WTC11 (cell line): ENCODE measurements at regions not wholly inside any gene's neighbourhood (a gene's known extent, or its start where the extent isn't known, plus 50 kb on each side); places are given as distances from the start of the nearest gene placed in this dataset.

Source experiments
- ATAC-seq: fragments of 200-7000 bp; cut with Tn5 transposase; 2 replicates; pipeline ENCODE4 v1.10.0; 2021; ENCODE audit warnings: mild to moderate bottlenecking, moderate library complexity
- CTCF ChIA-PET: fragments of 300-600 bp; sonication (Branson Sonifier 250); formaldehyde crosslinking; loops from one replicate; lab custom pipeline; 2021; ENCODE audit warnings: antibody characterized with exemption; lab: Charles Lee
- POLR2A ChIA-PET: fragments of 350-600 bp; sonication (Branson Sonifier 250); formaldehyde crosslinking; loops from one replicate; lab custom pipeline; 2021; ENCODE audit warnings: antibody characterized with exemption; lab: Charles Lee
- DNase-seq: peaks from one replicate; pipeline ENCODE4 v3.0.0; 2021; ENCODE audit warnings: low spot score
- H3K27ac Mint-ChIP-seq: 2 replicates; pipeline ENCODE4 v1.8.0; 2021; ENCODE audit warnings: mixed read lengths
- H3K27me3 Mint-ChIP-seq: 2 replicates; pipeline ENCODE4 v1.8.0; 2021; ENCODE audit warnings: low read depth, mild to moderate bottlenecking, moderate library complexity, mixed read lengths
- H3K36me3 Mint-ChIP-seq: 2 replicates; pipeline ENCODE4 v1.8.0; 2021; ENCODE audit warnings: mixed read lengths
- H3K4me1 Mint-ChIP-seq: 2 replicates; pipeline ENCODE4 v1.8.0; 2022; ENCODE audit warnings: mixed read lengths
- H3K4me3 Mint-ChIP-seq: 2 replicates; pipeline ENCODE4 v1.8.0; 2021; ENCODE audit warnings: mild to moderate bottlenecking, moderate library complexity, mixed read lengths
- H3K9me3 Mint-ChIP-seq: 2 replicates; pipeline ENCODE4 v1.8.0; 2021; ENCODE audit warnings: mixed read lengths
- CBFB ChIP-seq: sonication (generic); formaldehyde crosslinking; IDR thresholded peaks from 2 replicates; pipeline ENCODE4 v1.8.1; 2022; ENCODE audit warnings: mild to moderate bottlenecking, low read depth, missing genetic modification reagents
- ETV6 ChIP-seq: sonication (generic); formaldehyde crosslinking; IDR thresholded peaks from 2 replicates; pipeline ENCODE4 v1.8.1; 2022; ENCODE audit warnings: mild to moderate bottlenecking, missing genetic modification reagents
- FOXJ3 ChIP-seq: sonication (generic); formaldehyde crosslinking; IDR thresholded peaks from 2 replicates; pipeline ENCODE4 v1.9.0; 2021; ENCODE audit warnings: missing genetic modification reagents, mild to moderate bottlenecking, borderline replicate concordance
- FOXP1 ChIP-seq: sonication (generic); formaldehyde crosslinking; IDR thresholded peaks from 2 replicates; pipeline ENCODE4 v1.8.0; 2022; ENCODE audit warnings: missing genetic modification reagents, mild to moderate bottlenecking, moderate library complexity, borderline replicate concordance
- FOXP4 ChIP-seq: sonication (generic); formaldehyde crosslinking; IDR thresholded peaks from 2 replicates; pipeline ENCODE4 v1.8.0; 2022; ENCODE audit warnings: mild to moderate bottlenecking, missing genetic modification reagents
- GRHL2 ChIP-seq: fragments of 250-450 bp; sonication (Bioruptor Pico); IDR thresholded peaks from 2 replicates; pipeline ENCODE4 v1.8.0; 2022; ENCODE audit warnings: mild to moderate bottlenecking, moderate library complexity; ENCODE audit not compliant: insufficient replicate concordance, severe bottlenecking
- GTF2I ChIP-seq: fragments of 250-450 bp; sonication (Bioruptor Pico); conservative IDR thresholded peaks from 2 replicates; pipeline ENCODE4 v1.4.0; 2021; ENCODE audit warnings: mild to moderate bottlenecking
- KAT7 ChIP-seq: sonication (generic); formaldehyde crosslinking; IDR thresholded peaks from 2 replicates; pipeline ENCODE4 v1.8.1; 2023; ENCODE audit warnings: missing genetic modification reagents, mild to moderate bottlenecking, borderline replicate concordance
- OVOL2 ChIP-seq: fragments of 250-450 bp; sonication (Bioruptor Pico); IDR thresholded peaks from 2 replicates; pipeline ENCODE4 v1.9.0; 2021; ENCODE audit warnings: mild to moderate bottlenecking, borderline replicate concordance
- PRRX2 ChIP-seq: fragments of 250-450 bp; sonication (Bioruptor Pico); IDR thresholded peaks from 2 replicates; pipeline ENCODE4 v1.8.0; 2021; ENCODE audit warnings: mild to moderate bottlenecking
- SMAD4 ChIP-seq: sonication (generic); formaldehyde crosslinking; IDR thresholded peaks from 2 replicates; pipeline ENCODE4 v1.8.0; 2022; ENCODE audit warnings: mild to moderate bottlenecking, missing genetic modification reagents
- ZBTB21 ChIP-seq: sonication (generic); formaldehyde crosslinking; IDR thresholded peaks from 2 replicates; pipeline ENCODE4 v1.8.1; 2023; ENCODE audit warnings: mild to moderate bottlenecking, missing genetic modification reagents, borderline replicate concordance
- ZNF121 ChIP-seq: sonication (generic); formaldehyde crosslinking; IDR thresholded peaks from 2 replicates; pipeline ENCODE4 v1.8.0; 2023; ENCODE audit warnings: missing genetic modification reagents
- ZNF219 ChIP-seq: sonication (generic); formaldehyde crosslinking; IDR thresholded peaks from 2 replicates; pipeline ENCODE4 v1.8.0; 2023; ENCODE audit warnings: missing genetic modification reagents, mild to moderate bottlenecking, borderline replicate concordance
- ZNF416 ChIP-seq: fragments of 250-450 bp; sonication (Bioruptor Pico); IDR thresholded peaks from 2 replicates; pipeline ENCODE4 v1.9.0; 2021; ENCODE audit warnings: mild to moderate bottlenecking, inconsistent platforms
- ZNF512 ChIP-seq: sonication (generic); formaldehyde crosslinking; IDR thresholded peaks from 2 replicates; pipeline ENCODE4 v1.8.1; 2022; ENCODE audit warnings: missing genetic modification reagents, borderline replicate concordance
- TF ChIP-seq, protein P1 (sequence below): sonication (generic); formaldehyde crosslinking; IDR thresholded peaks from 2 replicates; pipeline ENCODE4 v1.8.1; 2023; ENCODE audit warnings: mild to moderate bottlenecking, missing genetic modification reagents, borderline replicate concordance
- TF ChIP-seq, protein P2 (sequence below): sonication (generic); formaldehyde crosslinking; IDR thresholded peaks from 2 replicates; pipeline ENCODE4 v1.8.0; 2022; ENCODE audit warnings: mild to moderate bottlenecking, missing genetic modification reagents
- TF ChIP-seq, protein P3 (sequence below): sonication (generic); formaldehyde crosslinking; IDR thresholded peaks from 2 replicates; pipeline ENCODE4 v1.8.1; 2022; ENCODE audit warnings: low read depth, mild to moderate bottlenecking, moderate library complexity, missing genetic modification reagents, borderline replicate concordance

DNA sequence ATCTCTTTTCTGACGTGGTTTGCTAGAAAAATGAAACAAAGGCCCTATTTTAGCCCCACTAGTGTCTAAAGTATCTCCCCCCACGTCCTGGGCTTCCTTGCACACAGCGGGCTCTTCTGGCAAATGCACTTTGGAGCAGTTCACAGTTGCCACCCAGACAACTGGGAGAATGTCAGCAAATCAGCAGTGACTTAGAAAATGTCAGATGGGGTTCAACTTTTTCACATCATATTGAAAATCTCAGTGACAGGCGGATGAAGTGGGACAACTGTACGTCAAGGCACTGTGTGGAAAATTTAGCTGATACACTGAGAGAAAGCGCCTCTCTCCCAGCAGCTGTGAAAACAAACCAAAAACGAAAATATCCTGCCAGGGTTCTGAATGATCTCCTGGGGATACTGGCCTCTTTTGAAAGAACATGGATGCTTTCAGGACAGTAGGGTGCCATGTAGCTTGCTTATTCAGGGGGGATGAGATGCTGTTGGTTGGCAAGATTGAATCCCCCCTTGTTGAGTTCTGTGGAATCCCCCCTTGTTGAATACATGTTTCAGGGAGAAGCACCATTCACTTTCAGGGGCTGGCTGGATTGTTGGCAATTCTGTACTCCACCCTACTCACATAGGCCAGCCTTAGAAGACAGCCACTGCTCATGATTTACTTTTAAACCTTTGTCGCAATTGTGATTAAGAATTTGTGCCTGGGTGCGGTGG is 372.8 kb upstream of the CELF2 start:
- Mint-ChIP-seq H3K27ac (no peak overlapping the region), H3K9me3 (peaks cover 7% of the 10 kb centered on the region; the same call in 1 of the 2 replicates), H3K4me1 (peaks cover 56% of the 10 kb centered on the region), H3K4me3 (no peak overlapping the region)
- CTCF ChIA-PET = no interaction called here
- TF ChIP-seq OVOL2 (CRISPR knock-in tag) = no peak
- TF ChIP-seq ZBTB21 (CRISPR knock-in tag) = no peak
- no peak for TF ChIP-seq GRHL2 (CRISPR knock-in tag)
- TF ChIP-seq ZNF121 (CRISPR knock-in tag) = no peak
- TF ChIP-seq SMAD4 = no peak
- TF ChIP-seq, protein P1, sequence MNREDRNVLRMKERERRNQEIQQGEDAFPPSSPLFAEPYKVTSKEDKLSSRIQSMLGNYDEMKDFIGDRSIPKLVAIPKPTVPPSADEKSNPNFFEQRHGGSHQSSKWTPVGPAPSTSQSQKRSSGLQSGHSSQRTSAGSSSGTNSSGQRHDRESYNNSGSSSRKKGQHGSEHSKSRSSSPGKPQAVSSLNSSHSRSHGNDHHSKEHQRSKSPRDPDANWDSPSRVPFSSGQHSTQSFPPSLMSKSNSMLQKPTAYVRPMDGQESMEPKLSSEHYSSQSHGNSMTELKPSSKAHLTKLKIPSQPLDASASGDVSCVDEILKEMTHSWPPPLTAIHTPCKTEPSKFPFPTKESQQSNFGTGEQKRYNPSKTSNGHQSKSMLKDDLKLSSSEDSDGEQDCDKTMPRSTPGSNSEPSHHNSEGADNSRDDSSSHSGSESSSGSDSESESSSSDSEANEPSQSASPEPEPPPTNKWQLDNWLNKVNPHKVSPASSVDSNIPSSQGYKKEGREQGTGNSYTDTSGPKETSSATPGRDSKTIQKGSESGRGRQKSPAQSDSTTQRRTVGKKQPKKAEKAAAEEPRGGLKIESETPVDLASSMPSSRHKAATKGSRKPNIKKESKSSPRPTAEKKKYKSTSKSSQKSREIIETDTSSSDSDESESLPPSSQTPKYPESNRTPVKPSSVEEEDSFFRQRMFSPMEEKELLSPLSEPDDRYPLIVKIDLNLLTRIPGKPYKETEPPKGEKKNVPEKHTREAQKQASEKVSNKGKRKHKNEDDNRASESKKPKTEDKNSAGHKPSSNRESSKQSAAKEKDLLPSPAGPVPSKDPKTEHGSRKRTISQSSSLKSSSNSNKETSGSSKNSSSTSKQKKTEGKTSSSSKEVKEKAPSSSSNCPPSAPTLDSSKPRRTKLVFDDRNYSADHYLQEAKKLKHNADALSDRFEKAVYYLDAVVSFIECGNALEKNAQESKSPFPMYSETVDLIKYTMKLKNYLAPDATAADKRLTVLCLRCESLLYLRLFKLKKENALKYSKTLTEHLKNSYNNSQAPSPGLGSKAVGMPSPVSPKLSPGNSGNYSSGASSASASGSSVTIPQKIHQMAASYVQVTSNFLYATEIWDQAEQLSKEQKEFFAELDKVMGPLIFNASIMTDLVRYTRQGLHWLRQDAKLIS (CRISPR knock-in tag) = no peak
- no peak for TF ChIP-seq PRRX2 (CRISPR knock-in tag)
- no peak for TF ChIP-seq ZNF512 (CRISPR knock-in tag)
- TF ChIP-seq FOXP1 = no peak
- no peak for TF ChIP-seq CBFB
- TF ChIP-seq ZNF416 (CRISPR knock-in tag) = no peak
- TF ChIP-seq, protein P2, sequence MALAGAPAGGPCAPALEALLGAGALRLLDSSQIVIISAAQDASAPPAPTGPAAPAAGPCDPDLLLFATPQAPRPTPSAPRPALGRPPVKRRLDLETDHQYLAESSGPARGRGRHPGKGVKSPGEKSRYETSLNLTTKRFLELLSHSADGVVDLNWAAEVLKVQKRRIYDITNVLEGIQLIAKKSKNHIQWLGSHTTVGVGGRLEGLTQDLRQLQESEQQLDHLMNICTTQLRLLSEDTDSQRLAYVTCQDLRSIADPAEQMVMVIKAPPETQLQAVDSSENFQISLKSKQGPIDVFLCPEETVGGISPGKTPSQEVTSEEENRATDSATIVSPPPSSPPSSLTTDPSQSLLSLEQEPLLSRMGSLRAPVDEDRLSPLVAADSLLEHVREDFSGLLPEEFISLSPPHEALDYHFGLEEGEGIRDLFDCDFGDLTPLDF = no peak
- TF ChIP-seq ZNF219 = no peak
- no peak for TF ChIP-seq KAT7 (CRISPR knock-in tag)
- TF ChIP-seq FOXP4 (CRISPR knock-in tag) = no peak
- TF ChIP-seq, protein P3, sequence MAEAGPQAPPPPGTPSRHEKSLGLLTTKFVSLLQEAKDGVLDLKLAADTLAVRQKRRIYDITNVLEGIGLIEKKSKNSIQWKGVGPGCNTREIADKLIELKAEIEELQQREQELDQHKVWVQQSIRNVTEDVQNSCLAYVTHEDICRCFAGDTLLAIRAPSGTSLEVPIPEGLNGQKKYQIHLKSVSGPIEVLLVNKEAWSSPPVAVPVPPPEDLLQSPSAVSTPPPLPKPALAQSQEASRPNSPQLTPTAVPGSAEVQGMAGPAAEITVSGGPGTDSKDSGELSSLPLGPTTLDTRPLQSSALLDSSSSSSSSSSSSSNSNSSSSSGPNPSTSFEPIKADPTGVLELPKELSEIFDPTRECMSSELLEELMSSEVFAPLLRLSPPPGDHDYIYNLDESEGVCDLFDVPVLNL (CRISPR knock-in tag) = no peak
- no peak for TF ChIP-seq ETV6 (CRISPR knock-in tag)
- TF ChIP-seq FOXJ3 (CRISPR knock-in tag) = no peak
- TF ChIP-seq GTF2I (CRISPR knock-in tag) = no peak
- TF ChIP-seq, all 79 proteins: peak for 0
- ATAC-seq (no peak), DNase-seq (no peak)
- H3K36me3 Mint-ChIP-seq = peaks cover 3% of the 10 kb centered on the region; the same call in 1 of the 2 replicates
- POLR2A ChIA-PET = no interaction called here
- H3K27me3 Mint-ChIP-seq = no peaks in the 10 kb centered on the region
